Stimulated activated CD4-positive, alpha-beta T cell treated with anti-CD3 and anti-CD28 coated beads, Interleukin-2, amount 100 ng/mL, for 48 hours (primary cell): ENCODE measurements at regions not wholly inside any gene's neighbourhood (a gene's known extent, or its start where the extent isn't known, plus 50 kb on each side); places are given as distances from the start of the nearest gene placed in this dataset.

Source experiments
- DNase-seq, 2 donors: peaks; one replicate each; pipeline ENCODE4 v3.0.0-alpha.2; 2020

- DNase-seq, result no peak
These were observed 59.0 kb upstream of the TNRC6C start for GRCh38 chr17:77899498-77899897.

- DNase-seq, result no peak
These were observed 57.0 kb upstream of the TNRC6C start for GRCh38 chr17:77901481-77901880.

- no peak for DNase-seq
These were observed 53.2 kb upstream of the TNRC6C start for GRCh38 chr17:77905266-77905665.

- no peak for DNase-seq
These were observed 52.7 kb upstream of the TNRC6C start for GRCh38 chr17:77905766-77906165.

GRCh38 chr17:77906377-77906871, 52.1 kb upstream of the TNRC6C start:
- no peak for DNase-seq

- DNase-seq, result no peak
These were observed 50.7 kb upstream of the TNRC6C start for GRCh38 chr17:77907497-77908461.

GRCh38 chr17:77908501-77908900, 50.0 kb upstream of the TNRC6C start:
- no peak for DNase-seq
